DND-41 (cell line): ENCODE measurements at regions not wholly inside any gene's neighbourhood (a gene's known extent, or its start where the extent isn't known, plus 50 kb on each side); places are given as distances from the start of the nearest gene placed in this dataset.

Source experiments
- CTCF ChIP-seq: IDR thresholded peaks from 2 replicates; pipeline ENCODE4 v1.5.1; 2012; ENCODE audit warnings: borderline replicate concordance, low read length, moderate library complexity, mild to moderate bottlenecking; ENCODE audit not compliant: poor library complexity, severe bottlenecking; ENCODE audit errors: extremely low read depth
- EZH2 ChIP-seq: IDR thresholded peaks from 3 replicates; pipeline ENCODE4 v1.6.1; 2012; ENCODE audit warnings: borderline replicate concordance, low read depth, mild to moderate bottlenecking, moderate library complexity, low read length, inconsistent platforms; ENCODE audit not compliant: severe bottlenecking

GRCh38 chr12:76621582-76622024, 62.0 kb upstream of the OSBPL8 start:
- TF ChIP-seq CTCF, result peak; percentile 96
- no peak for TF ChIP-seq EZH2
